Panc1 (cell line): ENCODE measurements at regions not wholly inside any gene's neighbourhood (a gene's known extent, or its start where the extent isn't known, plus 50 kb on each side); places are given as distances from the start of the nearest gene placed in this dataset.

ENCODE experiments used
- ATAC-seq: fragments of 200-7000 bp; cut with Tn5 transposase; 2 replicates; pipeline ENCODE4 v1.9.1; 2020; ENCODE audit warnings: mild to moderate bottlenecking, moderate library complexity
- BruUV-seq: library from RNA; stranded (reverse); fragments of 400-500 nt; replicated peaks from 2 replicates; lab custom pipeline; 2021; lab: Mats Ljungman, UMichigan
- CTCF ChIA-PET: fragments of 300-600 bp; sonication (Branson Sonifier 250); formaldehyde crosslinking; loops from one replicate; lab custom pipeline; 2022; ENCODE audit warnings: antibody characterized with exemption; lab: Charles Lee
- POLR2A ChIA-PET: fragments of 300-600 bp; sonication (Branson Sonifier 250); formaldehyde crosslinking; loops from one replicate; lab custom pipeline; 2022; ENCODE audit warnings: antibody characterized with exemption; lab: Charles Lee
- DNase-seq: peaks from one replicate; pipeline ENCODE4 v3.0.0-alpha.2; 2010; ENCODE audit warnings: low read depth, low spot score
- H3K27ac ChIP-seq: 2 replicates; pipeline ENCODE4 v1.5.1; 2011; ENCODE audit warnings: mild to moderate bottlenecking, low read length, inconsistent platforms
- H3K27me3 ChIP-seq: fragments of 200-500 bp; sonication (Bioruptor generic); 2 replicates; pipeline ENCODE4 v1.6.0; 2014; ENCODE audit warnings: low read length, inconsistent platforms; ENCODE audit not compliant: control insufficient read depth, insufficient read depth
- H3K36me3 ChIP-seq: fragments of 200-500 bp; sonication (Bioruptor generic); 2 replicates; pipeline ENCODE4 v1.5.1; 2014; ENCODE audit warnings: inconsistent platforms, mild to moderate bottlenecking, low read length, moderate library complexity; ENCODE audit not compliant: control insufficient read depth, insufficient read depth
- H3K4me1 ChIP-seq: 2 replicates; pipeline ENCODE4 v1.5.1; 2011; ENCODE audit warnings: inconsistent platforms, mild to moderate bottlenecking, low read length, moderate library complexity; ENCODE audit not compliant: control insufficient read depth, insufficient read depth
- H3K4me3 ChIP-seq, 2 experiments: 2 replicates each; pipeline ENCODE4 v1.5.1; 2011 to 2012; ENCODE audit warnings: low read depth in 2 of 2, low read length in 2 of 2, mild to moderate bottlenecking in 2 of 2, inconsistent platforms in 1 of 2, moderate library complexity in 1 of 2
- H3K9me3 ChIP-seq: fragments of 200-500 bp; sonication (Bioruptor generic); 2 replicates; pipeline ENCODE4 v1.5.1; 2014; ENCODE audit warnings: low read depth, mild to moderate bottlenecking, inconsistent platforms, low read length, moderate library complexity; ENCODE audit not compliant: control insufficient read depth, insufficient read depth
- CTCF ChIP-seq: fragments of 450-650 bp; IDR thresholded peaks from 2 replicates; pipeline ENCODE4 v1.5.1; 2017; ENCODE audit warnings: mild to moderate bottlenecking
- POLR2AphosphoS5 ChIP-seq: IDR thresholded peaks from 2 replicates; pipeline ENCODE4 v1.6.1; 2012; ENCODE audit warnings: mild to moderate bottlenecking, low read depth, low read length, moderate library complexity
- SIN3A ChIP-seq: IDR thresholded peaks from 2 replicates; pipeline ENCODE4 v1.6.1; 2012; ENCODE audit warnings: low read depth, mild to moderate bottlenecking, low read length, moderate library complexity, borderline replicate concordance; ENCODE audit not compliant: insufficient read depth
- TCF7L2 ChIP-seq: IDR thresholded peaks from 2 replicates; pipeline ENCODE4 v1.6.1; 2011; ENCODE audit warnings: mild to moderate bottlenecking, low read depth, low read length, inconsistent platforms
- in situ Hi-C: cut with HindIII; loops from 2 replicates; pipeline ENCODE4 v1.10.0; 2016; ENCODE audit warnings: low sequenced_read_pairs, low pct_unique_long_range_greater_than_20kb
- intact Hi-C: fragments of 100-400 bp; cut with micrococcal nuclease; formaldehyde crosslinking; loops from one replicate; pipeline ENCODE4 v1.10.0; 2022; ENCODE audit not compliant: unreplicated experiment
- TF ChIP-seq, protein P1 (sequence below), 2 experiments: IDR thresholded peaks; 2 replicates each; pipeline ENCODE4 v1.6.1; 2011 to 2012; ENCODE audit warnings: low read depth in 2 of 2, control low read depth in 1 of 2, low read length in 1 of 2, mild to moderate bottlenecking in 1 of 2, moderate library complexity in 1 of 2; ENCODE audit not compliant: insufficient read depth in 1 of 2

GRCh38 chrX:114361076-114361725 is 222.7 kb upstream of the HTR2C start:
- in situ Hi-C loops = no loop called here
- ATAC-seq = no peak
- BruUV-seq = no TSS peak
- intact Hi-C loops = no loop called here
- no peak for DNase-seq
- H3K27me3 ChIP-seq = no peaks in the 10 kb centered on the region
- no peaks in the 10 kb centered on the region for H3K4me1 ChIP-seq
- no peaks in the 10 kb centered on the region for H3K9me3 ChIP-seq
- H3K27ac ChIP-seq = no peak overlapping the region
- CTCF ChIA-PET = no interaction called here
- no peaks in the 10 kb centered on the region for H3K36me3 ChIP-seq
- POLR2A ChIA-PET = no interaction called here
- TF ChIP-seq SIN3A (no peak), POLR2AphosphoS5 (no peak), TCF7L2 (no peak), CTCF (no peak)
- TF ChIP-seq, protein P1, sequence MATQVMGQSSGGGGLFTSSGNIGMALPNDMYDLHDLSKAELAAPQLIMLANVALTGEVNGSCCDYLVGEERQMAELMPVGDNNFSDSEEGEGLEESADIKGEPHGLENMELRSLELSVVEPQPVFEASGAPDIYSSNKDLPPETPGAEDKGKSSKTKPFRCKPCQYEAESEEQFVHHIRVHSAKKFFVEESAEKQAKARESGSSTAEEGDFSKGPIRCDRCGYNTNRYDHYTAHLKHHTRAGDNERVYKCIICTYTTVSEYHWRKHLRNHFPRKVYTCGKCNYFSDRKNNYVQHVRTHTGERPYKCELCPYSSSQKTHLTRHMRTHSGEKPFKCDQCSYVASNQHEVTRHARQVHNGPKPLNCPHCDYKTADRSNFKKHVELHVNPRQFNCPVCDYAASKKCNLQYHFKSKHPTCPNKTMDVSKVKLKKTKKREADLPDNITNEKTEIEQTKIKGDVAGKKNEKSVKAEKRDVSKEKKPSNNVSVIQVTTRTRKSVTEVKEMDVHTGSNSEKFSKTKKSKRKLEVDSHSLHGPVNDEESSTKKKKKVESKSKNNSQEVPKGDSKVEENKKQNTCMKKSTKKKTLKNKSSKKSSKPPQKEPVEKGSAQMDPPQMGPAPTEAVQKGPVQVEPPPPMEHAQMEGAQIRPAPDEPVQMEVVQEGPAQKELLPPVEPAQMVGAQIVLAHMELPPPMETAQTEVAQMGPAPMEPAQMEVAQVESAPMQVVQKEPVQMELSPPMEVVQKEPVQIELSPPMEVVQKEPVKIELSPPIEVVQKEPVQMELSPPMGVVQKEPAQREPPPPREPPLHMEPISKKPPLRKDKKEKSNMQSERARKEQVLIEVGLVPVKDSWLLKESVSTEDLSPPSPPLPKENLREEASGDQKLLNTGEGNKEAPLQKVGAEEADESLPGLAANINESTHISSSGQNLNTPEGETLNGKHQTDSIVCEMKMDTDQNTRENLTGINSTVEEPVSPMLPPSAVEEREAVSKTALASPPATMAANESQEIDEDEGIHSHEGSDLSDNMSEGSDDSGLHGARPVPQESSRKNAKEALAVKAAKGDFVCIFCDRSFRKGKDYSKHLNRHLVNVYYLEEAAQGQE (IDR thresholded peaks at IDR 0.05; ENCODE audit: insufficient read depth in 1 of 2, low read depth in 2 of 2, low read length in 1 of 2) = no peak
- no peak overlapping the region for H3K4me3 ChIP-seq

DNA sequence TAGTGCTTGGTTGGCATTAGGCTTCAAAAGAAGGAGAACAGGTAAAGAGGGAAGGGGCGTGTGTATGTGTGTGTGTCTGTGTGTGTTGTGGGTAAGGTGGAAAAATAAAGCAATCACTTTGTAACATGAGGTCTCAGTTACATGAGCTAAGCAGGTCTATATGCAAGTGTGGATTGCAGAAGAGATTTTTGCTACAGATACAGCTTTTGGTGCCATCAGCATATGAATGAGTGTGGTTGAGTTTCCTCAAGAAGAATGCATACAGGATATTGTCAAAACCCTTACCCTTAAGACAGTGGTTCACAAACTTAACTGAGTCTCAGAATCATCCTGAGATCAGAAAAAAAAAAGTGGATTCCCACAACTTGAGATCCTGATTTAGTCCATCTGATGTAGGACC is 220.5 kb upstream of the HTR2C start:
- Histone ChIP-seq H3K9me3 (no peaks in the 10 kb centered on the region), H3K36me3 (no peaks in the 10 kb centered on the region), H3K4me3 (no peak overlapping the region), H3K4me1 (no peaks in the 10 kb centered on the region), H3K27me3 (no peaks in the 10 kb centered on the region), H3K27ac (no peak overlapping the region)
- in situ Hi-C loops (no loop called here), intact Hi-C loops (no loop called here)
- CTCF ChIA-PET = no interaction called here
- DNase-seq (no peak), ATAC-seq (no peak)
- POLR2A ChIA-PET = no interaction called here
- TF ChIP-seq TCF7L2 (no peak), CTCF (no peak), SIN3A (no peak), POLR2AphosphoS5 (no peak)
- TF ChIP-seq, protein P1 (IDR thresholded peaks at IDR 0.05; ENCODE audit: insufficient read depth in 1 of 2, low read depth in 2 of 2, low read length in 1 of 2) = no peak
- no TSS peak for BruUV-seq
